ENCODE measurements at regions not wholly inside any gene's neighbourhood (a gene's known extent, or its start where the extent isn't known, plus 50 kb on each side); places are given as distances from the start of the nearest gene placed in this dataset.
"Not testable (repeated sequence)": the region's sequence is repeated elsewhere in the genome, so short reads cannot be mapped to it uniquely, and the experiment has no call there.

DNA sequence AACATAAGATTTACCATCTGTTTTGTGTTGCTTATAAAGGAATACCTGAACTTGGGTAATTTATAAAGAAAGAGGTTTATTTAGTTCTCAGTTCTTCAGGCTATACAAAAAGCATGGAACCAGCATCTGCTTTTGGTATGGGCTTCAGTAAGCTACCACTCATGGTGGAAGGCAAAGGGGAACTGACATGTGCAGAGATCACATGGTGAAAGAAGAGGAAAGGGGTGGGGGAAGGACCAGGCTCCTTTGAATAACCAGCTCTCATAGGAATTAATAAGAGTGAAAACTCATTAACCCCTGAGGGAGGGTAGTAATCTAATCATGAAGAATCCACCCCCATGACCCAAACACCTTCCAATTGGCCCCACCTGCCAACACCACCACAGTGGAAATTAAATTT, 89.5 kb upstream of the TMEM170B start:
- no peak for DNase-seq (ENCODE audit: low spot score in 2 of 2)
- intact Hi-C loops (cut with DNase I; ENCODE audit: low total_unique reads) = no loop called here
- no peak overlapping the region for H3K4me3 ChIP-seq (ENCODE audit: low read depth, poor library complexity, severe bottlenecking)
- no peak for TF ChIP-seq CTCF (IDR thresholded peaks at IDR 0.05)

GRCh38 chr6:11447265-11447664, 90.3 kb upstream of the TMEM170B start:
- 78 to 93% methylated on average over 1 of the region's 1 CpG for WGBS, 2 donors

GRCh38 chr6:11445146-11445545, 92.4 kb upstream of the TMEM170B start:
- DNase-seq (ENCODE audit: low spot score in 2 of 2) = no peak
- 96 to 97% methylated on average over 2 of the region's 2 CpGs for WGBS, 2 donors
- no peak for TF ChIP-seq CTCF (IDR thresholded peaks at IDR 0.05)
- no peak for TF ChIP-seq POLR2A (IDR thresholded peaks at IDR 0.05)
- no peak overlapping the region for H3K4me3 ChIP-seq (ENCODE audit: low read depth, poor library complexity, severe bottlenecking)
- intact Hi-C loops (cut with DNase I; ENCODE audit: low total_unique reads) = no loop called here

More at GRCh38 chr6:11447265-11447664, 90.3 kb upstream of the TMEM170B start:
- no peak overlapping the region for H3K4me3 ChIP-seq (ENCODE audit: low read depth, poor library complexity, severe bottlenecking)
- DNase-seq (ENCODE audit: low spot score in 2 of 2) = no peak
- TF ChIP-seq CTCF (IDR thresholded peaks at IDR 0.05) (no peak), POLR2A (IDR thresholded peaks at IDR 0.05) (no peak)
- intact Hi-C loops (cut with DNase I; ENCODE audit: low total_unique reads) = no loop called here

- intact Hi-C loops (cut with DNase I; ENCODE audit: low total_unique reads); H3K4me3 ChIP-seq (ENCODE audit: low read depth, poor library complexity, severe bottlenecking); DNase-seq (ENCODE audit: low spot score in 2 of 2): not testable (repeated sequence)
- WGBS, 2 donors = 86 to 89% methylated on average over 1 of the region's 1 CpG
Measured at GRCh38 chr6:11443125-11443524, 94.4 kb upstream of the TMEM170B start.

- TF ChIP-seq POLR2A (IDR thresholded peaks at IDR 0.05) = no peak
- TF ChIP-seq CTCF (IDR thresholded peaks at IDR 0.05) = no peak
- DNase-seq (ENCODE audit: low spot score in 2 of 2) = no peak
- intact Hi-C loops (cut with DNase I; ENCODE audit: low total_unique reads) = no loop called here
- 63 to 67% methylated on average over 2 of the region's 2 CpGs for WGBS, 2 donors
- H3K4me3 ChIP-seq (ENCODE audit: low read depth, poor library complexity, severe bottlenecking) = no peak overlapping the region
Measured at GRCh38 chr6:11442495-11442894, 95.1 kb upstream of the TMEM170B start.

DNA sequence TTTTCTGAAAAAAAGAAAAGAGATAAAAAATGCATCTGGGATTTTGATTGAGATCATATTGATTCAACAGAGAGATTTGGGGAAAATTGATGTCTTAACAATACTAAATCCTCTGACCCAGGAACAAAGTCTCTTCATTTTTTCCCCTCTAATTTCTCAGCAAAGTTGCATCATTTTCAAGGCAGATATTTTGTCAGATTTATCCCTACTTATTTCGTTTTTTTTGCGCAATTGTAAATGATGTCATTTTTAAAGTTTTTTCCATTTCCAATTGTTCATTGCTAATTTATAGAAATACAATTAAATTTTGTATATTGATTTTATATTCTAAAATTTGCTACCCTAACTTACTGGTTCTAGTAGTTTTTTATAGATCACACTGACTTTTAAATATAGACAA, 97.7 kb upstream of the TMEM170B start:
- TF ChIP-seq CTCF (IDR thresholded peaks at IDR 0.05) (no peak), POLR2A (IDR thresholded peaks at IDR 0.05) (no peak)
- no peak overlapping the region for H3K4me3 ChIP-seq (ENCODE audit: low read depth, poor library complexity, severe bottlenecking)
- 86 to 87% methylated on average over 2 of the region's 2 CpGs for WGBS, 2 donors
- intact Hi-C loops (cut with DNase I; ENCODE audit: low total_unique reads) = no loop called here
- DNase-seq (ENCODE audit: low spot score in 2 of 2) = no peak

Measured in lower leg skin (tissue), 4 donors.